ENCODE measurements at regions not wholly inside any gene's neighbourhood (a gene's known extent, or its start where the extent isn't known, plus 50 kb on each side); places are given as distances from the start of the nearest gene placed in this dataset.
"Not testable (repeated sequence)": the region's sequence is repeated elsewhere in the genome, so short reads cannot be mapped to it uniquely, and the experiment has no call there.

DNA sequence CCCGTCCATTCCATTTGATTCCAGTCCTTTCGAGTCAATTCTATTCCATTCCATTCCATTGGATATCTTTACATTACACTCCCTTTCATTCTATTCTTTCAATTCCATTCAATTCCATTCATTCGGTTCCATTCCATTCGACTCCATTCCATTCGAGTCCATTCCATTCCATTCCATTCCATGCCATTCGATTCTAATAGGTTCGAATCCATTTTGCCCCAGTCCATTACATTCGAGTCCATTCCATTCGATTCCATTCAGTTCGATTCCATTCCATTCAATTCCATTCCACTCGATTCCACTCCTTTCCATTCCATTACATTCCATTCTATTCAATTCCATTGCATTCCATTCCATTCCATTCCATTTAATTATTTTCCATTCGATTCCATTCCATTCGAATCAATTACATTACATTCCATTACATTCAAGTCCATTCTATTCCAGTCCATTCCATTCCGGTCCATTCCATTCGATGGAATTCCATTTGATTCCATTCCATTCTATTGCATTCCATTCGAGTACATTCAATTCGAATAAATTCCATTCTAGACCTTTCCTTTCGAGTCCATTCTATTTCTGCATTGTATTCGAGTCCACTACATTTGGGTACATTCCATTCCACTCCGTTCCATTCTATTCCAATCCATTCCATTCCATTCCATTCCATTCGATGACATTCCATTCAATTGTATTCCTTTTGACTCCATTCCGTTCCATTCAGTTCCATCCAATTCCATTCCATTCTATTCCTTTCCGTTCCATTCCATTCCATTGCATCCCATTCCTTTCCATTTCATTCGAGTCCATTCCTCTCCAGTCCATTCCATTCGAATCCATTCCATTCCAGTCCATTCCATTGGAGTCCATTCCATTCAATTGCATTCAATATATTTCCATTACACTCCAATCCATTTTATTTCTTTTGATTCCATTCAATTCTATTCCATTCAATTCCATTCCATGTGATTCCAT lies 2604.8 kb upstream of the TPTE start:
- no peaks in the 10 kb centered on the region for H3K27me3 ChIP-seq (ENCODE audit: control insufficient read depth in 1 of 2, insufficient read depth in 2 of 2, low read length in 2 of 2)
- no peak overlapping the region for H3K9ac ChIP-seq (ENCODE audit: low read length in 2 of 2)
- no peaks in the 10 kb centered on the region for H3K4me1 ChIP-seq (ENCODE audit: control insufficient read depth, insufficient read depth, low read length)
- H3K4me3 ChIP-seq (ENCODE audit: low read length in 2 of 2): peak overlapping the region in 1 of 2 donors; percentile 2
- peaks cover 16 to 18% of the 10 kb centered on the region in 2 donors for H3K9me3 ChIP-seq (ENCODE audit: control insufficient read depth in 2 of 2, low read length in 2 of 2)
- H3K27ac ChIP-seq (ENCODE audit: low read length): no peak overlapping the region
- no peaks in the 10 kb centered on the region for H3K36me3 ChIP-seq (ENCODE audit: control insufficient read depth in 2 of 2, insufficient read depth in 2 of 2, low read length in 2 of 2)

DNA sequence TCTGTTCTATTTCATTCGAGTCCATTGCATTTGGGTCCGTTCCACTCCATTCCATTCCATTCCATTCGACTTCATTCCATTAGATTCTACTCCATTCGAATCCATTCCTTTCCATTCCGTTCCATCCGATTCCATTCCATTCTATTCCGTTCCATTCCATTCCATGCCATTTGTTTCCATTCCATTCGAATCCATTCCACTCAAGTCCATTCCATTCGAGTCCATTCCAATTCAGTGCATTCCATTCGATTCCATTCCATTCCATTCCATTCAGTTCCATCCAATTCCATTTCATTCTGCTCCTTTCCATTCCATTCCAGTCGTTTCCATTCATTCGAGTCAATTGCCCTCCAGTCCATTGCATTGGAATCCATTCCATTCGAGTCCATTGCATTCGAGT lies 2603.7 kb upstream of the TPTE start:
- Histone ChIP-seq H3K9ac (ENCODE audit: low read length in 2 of 2) (no peak overlapping the region), H3K9me3 (ENCODE audit: control insufficient read depth in 2 of 2, low read length in 2 of 2) (peaks cover 16 to 18% of the 10 kb centered on the region in 2 donors), H3K4me3 (ENCODE audit: low read length in 2 of 2) (no peak overlapping the region), H3K4me1 (ENCODE audit: control insufficient read depth, insufficient read depth, low read length) (no peaks in the 10 kb centered on the region), H3K27me3 (ENCODE audit: control insufficient read depth in 1 of 2, insufficient read depth in 2 of 2, low read length in 2 of 2) (no peaks in the 10 kb centered on the region), H3K36me3 (ENCODE audit: control insufficient read depth in 2 of 2, insufficient read depth in 2 of 2, low read length in 2 of 2) (no peaks in the 10 kb centered on the region), H3K27ac (ENCODE audit: low read length) (no peak overlapping the region)

DNA sequence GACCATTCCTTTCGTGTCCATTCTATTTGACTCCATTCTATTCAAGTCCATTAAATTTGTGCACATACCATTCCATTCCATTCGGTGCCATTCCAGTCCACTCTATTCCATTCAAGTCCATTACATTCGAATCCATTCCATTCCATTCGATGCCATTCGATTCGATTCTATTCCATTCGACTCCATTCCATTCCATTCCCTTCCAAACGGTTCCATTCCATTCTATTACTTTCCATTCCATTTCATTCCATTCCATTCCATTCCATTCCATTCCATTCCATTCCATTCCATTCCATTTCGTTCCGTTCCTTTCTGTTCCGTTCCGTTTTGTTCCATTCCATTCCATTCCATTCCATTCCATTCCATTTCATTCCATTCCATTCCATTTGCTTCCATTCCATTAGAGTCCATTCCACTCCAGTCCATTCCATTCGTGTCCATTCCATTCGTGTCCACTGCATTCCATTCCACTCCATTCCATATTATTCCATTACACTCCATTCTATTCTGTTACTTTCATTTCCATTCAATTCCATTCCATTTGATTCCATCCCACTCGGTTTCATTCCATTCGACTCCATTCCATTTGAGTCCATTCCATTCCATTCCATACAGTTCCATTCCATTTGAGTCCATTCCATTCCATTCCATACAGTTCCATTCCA lies 2595.3 kb upstream of the TPTE start:
- peaks cover 15% of the 10 kb centered on the region in 2 donors for H3K9me3 ChIP-seq (ENCODE audit: control insufficient read depth in 2 of 2, low read length in 2 of 2)
- not testable (repeated sequence) for H3K36me3 ChIP-seq (ENCODE audit: control insufficient read depth in 2 of 2, insufficient read depth in 2 of 2, low read length in 2 of 2)

DNA sequence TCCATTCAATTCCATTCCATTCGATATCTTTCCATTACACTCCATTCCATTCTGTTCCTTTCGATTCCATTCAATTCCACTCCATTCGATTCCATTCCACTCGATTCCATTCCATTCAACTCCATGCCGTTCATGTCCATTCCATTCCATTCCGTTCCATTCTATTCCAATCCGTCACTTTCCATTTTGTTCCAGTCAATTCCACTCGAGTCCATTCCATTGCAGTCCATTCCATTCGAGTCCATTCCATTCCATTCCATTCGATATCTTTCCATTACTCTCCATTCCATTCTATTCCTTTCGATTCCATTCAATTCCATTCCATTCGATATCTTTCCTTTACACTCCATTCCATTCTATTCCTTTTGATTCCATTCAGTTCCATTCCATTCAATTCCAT lies 2592.9 kb upstream of the TPTE start:
- not testable (repeated sequence) for H3K4me1 ChIP-seq (ENCODE audit: control insufficient read depth, insufficient read depth, low read length); H3K27me3 ChIP-seq (ENCODE audit: control insufficient read depth in 1 of 2, insufficient read depth in 2 of 2, low read length in 2 of 2); H3K27ac ChIP-seq (ENCODE audit: low read length); H3K36me3 ChIP-seq (ENCODE audit: control insufficient read depth in 2 of 2, insufficient read depth in 2 of 2, low read length in 2 of 2); H3K4me3 ChIP-seq (ENCODE audit: low read length in 2 of 2); H3K9ac ChIP-seq (ENCODE audit: low read length in 2 of 2)
- peaks cover 10 to 16% of the 10 kb centered on the region in 2 donors for H3K9me3 ChIP-seq (ENCODE audit: control insufficient read depth in 2 of 2, low read length in 2 of 2)

More for the DNA sequence above, 2595.3 kb upstream of the TPTE start:
- H3K4me3 ChIP-seq (ENCODE audit: low read length in 2 of 2); H3K4me1 ChIP-seq (ENCODE audit: control insufficient read depth, insufficient read depth, low read length); H3K27me3 ChIP-seq (ENCODE audit: control insufficient read depth in 1 of 2, insufficient read depth in 2 of 2, low read length in 2 of 2); H3K9ac ChIP-seq (ENCODE audit: low read length in 2 of 2); H3K27ac ChIP-seq (ENCODE audit: low read length): not testable (repeated sequence)

DNA sequence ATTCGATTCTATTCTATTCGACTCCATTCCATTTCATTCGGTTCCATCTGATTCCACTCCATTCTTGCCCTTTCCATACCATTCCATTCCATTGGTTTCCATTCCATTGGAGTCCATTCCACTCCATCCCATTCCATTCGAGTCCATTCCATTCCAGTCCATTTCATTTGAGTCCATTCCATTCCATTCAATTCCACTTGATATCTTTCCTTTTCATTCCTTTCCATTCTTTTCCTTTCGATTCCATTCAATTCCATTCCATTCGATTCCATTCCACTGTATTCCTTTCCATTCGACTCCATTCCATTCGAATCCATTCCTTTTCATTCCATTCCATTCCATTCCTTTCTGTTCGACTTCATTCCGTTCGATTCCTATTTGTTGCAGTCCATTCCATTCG lies 2591.8 kb upstream of the TPTE start:
- H3K27me3 ChIP-seq (ENCODE audit: control insufficient read depth in 1 of 2, insufficient read depth in 2 of 2, low read length in 2 of 2); H3K36me3 ChIP-seq (ENCODE audit: control insufficient read depth in 2 of 2, insufficient read depth in 2 of 2, low read length in 2 of 2); H3K27ac ChIP-seq (ENCODE audit: low read length); H3K9ac ChIP-seq (ENCODE audit: low read length in 2 of 2); H3K4me3 ChIP-seq (ENCODE audit: low read length in 2 of 2); H3K4me1 ChIP-seq (ENCODE audit: control insufficient read depth, insufficient read depth, low read length): not testable (repeated sequence)
- peaks cover 2 to 20% of the 10 kb centered on the region in 2 donors for H3K9me3 ChIP-seq (ENCODE audit: control insufficient read depth in 2 of 2, low read length in 2 of 2)

DNA sequence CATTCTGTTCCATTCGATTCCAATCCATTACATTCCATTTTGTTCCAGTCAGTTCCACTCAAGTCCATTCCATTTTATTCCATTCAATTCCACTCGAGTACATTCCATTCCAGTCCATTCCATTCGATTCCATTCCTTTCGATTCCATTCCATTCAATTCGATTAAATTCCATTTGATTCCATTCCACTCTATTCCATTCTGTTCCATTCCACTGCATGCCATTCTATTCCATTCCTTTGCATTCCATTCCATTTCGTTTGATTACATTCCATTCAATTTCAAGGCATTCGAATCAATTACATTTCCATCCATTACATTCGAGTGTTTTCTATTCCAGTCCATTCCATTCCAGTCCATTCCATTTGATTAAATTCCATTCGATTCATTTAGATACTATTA lies 2590.9 kb upstream of the TPTE start:
- not testable (repeated sequence) for H3K4me3 ChIP-seq (ENCODE audit: low read length in 2 of 2); H3K27ac ChIP-seq (ENCODE audit: low read length); H3K36me3 ChIP-seq (ENCODE audit: control insufficient read depth in 2 of 2, insufficient read depth in 2 of 2, low read length in 2 of 2); H3K9ac ChIP-seq (ENCODE audit: low read length in 2 of 2); H3K27me3 ChIP-seq (ENCODE audit: control insufficient read depth in 1 of 2, insufficient read depth in 2 of 2, low read length in 2 of 2); H3K4me1 ChIP-seq (ENCODE audit: control insufficient read depth, insufficient read depth, low read length)
- H3K9me3 ChIP-seq (ENCODE audit: control insufficient read depth in 2 of 2, low read length in 2 of 2): peaks cover 0 to 17% of the 10 kb centered on the region in 2 donors

DNA sequence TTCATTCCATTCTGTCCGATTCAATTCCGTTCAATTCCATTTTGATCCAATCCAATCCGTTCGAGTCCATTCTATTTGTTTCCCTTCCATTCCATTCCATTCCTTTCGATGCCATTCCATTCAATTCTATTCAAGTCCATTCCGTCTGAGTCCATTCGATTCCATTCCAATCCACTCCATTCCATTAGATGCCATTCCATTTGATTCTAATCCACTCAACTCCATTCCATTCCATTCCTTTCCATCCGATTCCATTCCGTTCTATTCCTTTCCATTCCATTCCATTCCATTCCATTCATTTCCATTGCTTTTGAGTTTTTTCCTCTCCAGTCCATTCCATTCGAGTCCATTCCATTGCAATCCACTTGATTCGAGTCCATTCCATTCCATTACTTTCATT lies 2589.3 kb upstream of the TPTE start:
- H3K9ac ChIP-seq (ENCODE audit: low read length in 2 of 2); H3K36me3 ChIP-seq (ENCODE audit: control insufficient read depth in 2 of 2, insufficient read depth in 2 of 2, low read length in 2 of 2); H3K4me1 ChIP-seq (ENCODE audit: control insufficient read depth, insufficient read depth, low read length); H3K4me3 ChIP-seq (ENCODE audit: low read length in 2 of 2); H3K27me3 ChIP-seq (ENCODE audit: control insufficient read depth in 1 of 2, insufficient read depth in 2 of 2, low read length in 2 of 2); H3K27ac ChIP-seq (ENCODE audit: low read length): not testable (repeated sequence)
- H3K9me3 ChIP-seq (ENCODE audit: control insufficient read depth in 2 of 2, low read length in 2 of 2): peaks cover 3 to 13% of the 10 kb centered on the region in 2 donors

DNA sequence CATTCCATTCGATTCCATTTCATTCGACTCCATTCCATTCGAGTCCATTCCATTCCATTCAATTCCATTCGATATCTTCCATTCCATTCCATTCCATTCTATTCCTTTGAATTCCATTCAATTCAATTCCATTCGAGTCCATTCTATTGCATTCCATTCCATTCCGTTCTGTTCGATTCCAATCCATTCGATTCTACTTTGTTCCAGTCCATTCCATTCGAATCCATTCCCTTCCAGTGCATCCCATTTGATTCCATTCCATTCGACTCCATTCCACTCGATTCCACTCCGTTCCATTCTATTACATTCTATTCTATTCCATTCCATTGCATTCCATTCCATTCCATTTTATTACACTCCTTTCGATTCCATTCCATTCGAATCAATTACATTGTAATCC lies 2588.5 kb upstream of the TPTE start:
- H3K9me3 ChIP-seq (ENCODE audit: control insufficient read depth in 2 of 2, low read length in 2 of 2): peaks cover 3 to 13% of the 10 kb centered on the region in 2 donors
- not testable (repeated sequence) for H3K4me3 ChIP-seq (ENCODE audit: low read length in 2 of 2); H3K9ac ChIP-seq (ENCODE audit: low read length in 2 of 2); H3K27me3 ChIP-seq (ENCODE audit: control insufficient read depth in 1 of 2, insufficient read depth in 2 of 2, low read length in 2 of 2); H3K27ac ChIP-seq (ENCODE audit: low read length); H3K4me1 ChIP-seq (ENCODE audit: control insufficient read depth, insufficient read depth, low read length); H3K36me3 ChIP-seq (ENCODE audit: control insufficient read depth in 2 of 2, insufficient read depth in 2 of 2, low read length in 2 of 2)

DNA sequence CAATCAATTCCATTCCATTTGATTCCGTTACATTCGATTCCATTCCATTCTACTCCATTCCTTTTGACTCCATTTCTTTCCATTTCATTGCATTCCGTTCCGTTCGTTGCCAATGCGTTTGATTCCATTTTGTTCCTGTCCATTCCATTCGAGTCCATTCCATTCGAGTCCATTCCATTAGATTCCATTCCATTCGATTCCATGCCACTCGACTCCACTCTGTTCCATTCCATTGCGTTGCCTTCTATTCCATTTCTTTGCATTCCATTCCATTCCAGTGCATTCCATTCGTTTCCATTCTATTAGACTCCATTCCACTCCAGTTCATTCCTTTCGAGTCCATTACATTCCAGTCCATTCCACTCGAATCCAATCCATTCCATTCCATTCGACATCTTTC lies 2587.5 kb upstream of the TPTE start:
- Histone ChIP-seq H3K36me3 (ENCODE audit: control insufficient read depth in 2 of 2, insufficient read depth in 2 of 2, low read length in 2 of 2) (no peaks in the 10 kb centered on the region), H3K4me1 (ENCODE audit: control insufficient read depth, insufficient read depth, low read length) (no peaks in the 10 kb centered on the region), H3K27me3 (ENCODE audit: control insufficient read depth in 1 of 2, insufficient read depth in 2 of 2, low read length in 2 of 2) (no peaks in the 10 kb centered on the region), H3K9ac (ENCODE audit: low read length in 2 of 2) (no peak overlapping the region), H3K27ac (ENCODE audit: low read length) (no peak overlapping the region), H3K4me3 (ENCODE audit: low read length in 2 of 2) (no peak overlapping the region), H3K9me3 (ENCODE audit: control insufficient read depth in 2 of 2, low read length in 2 of 2) (peaks cover 9 to 19% of the 10 kb centered on the region in 2 donors)

DNA sequence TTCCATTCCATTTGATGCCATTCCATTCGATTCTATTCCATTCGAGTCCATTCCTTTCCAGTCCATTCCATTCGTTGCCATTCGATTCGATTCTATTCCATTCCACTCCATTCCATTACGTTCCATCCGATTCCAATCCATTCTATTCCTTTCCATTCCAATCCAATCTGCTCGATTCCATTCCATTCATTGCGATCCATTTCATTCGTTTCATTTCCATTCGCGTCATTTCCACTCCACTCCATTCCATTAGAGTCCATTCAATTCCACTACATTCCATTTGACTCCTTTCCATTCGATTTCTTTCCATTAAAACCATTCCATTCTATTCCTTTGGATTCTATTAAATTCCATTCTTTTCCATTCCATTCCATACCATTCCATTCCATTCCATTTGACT lies 2584.1 kb upstream of the TPTE start:
- peaks cover 14 to 26% of the 10 kb centered on the region in 2 donors for H3K9me3 ChIP-seq (ENCODE audit: control insufficient read depth in 2 of 2, low read length in 2 of 2)
- H3K27ac ChIP-seq (ENCODE audit: low read length); H3K9ac ChIP-seq (ENCODE audit: low read length in 2 of 2); H3K4me1 ChIP-seq (ENCODE audit: control insufficient read depth, insufficient read depth, low read length); H3K36me3 ChIP-seq (ENCODE audit: control insufficient read depth in 2 of 2, insufficient read depth in 2 of 2, low read length in 2 of 2); H3K4me3 ChIP-seq (ENCODE audit: low read length in 2 of 2); H3K27me3 ChIP-seq (ENCODE audit: control insufficient read depth in 1 of 2, insufficient read depth in 2 of 2, low read length in 2 of 2): not testable (repeated sequence)

DNA sequence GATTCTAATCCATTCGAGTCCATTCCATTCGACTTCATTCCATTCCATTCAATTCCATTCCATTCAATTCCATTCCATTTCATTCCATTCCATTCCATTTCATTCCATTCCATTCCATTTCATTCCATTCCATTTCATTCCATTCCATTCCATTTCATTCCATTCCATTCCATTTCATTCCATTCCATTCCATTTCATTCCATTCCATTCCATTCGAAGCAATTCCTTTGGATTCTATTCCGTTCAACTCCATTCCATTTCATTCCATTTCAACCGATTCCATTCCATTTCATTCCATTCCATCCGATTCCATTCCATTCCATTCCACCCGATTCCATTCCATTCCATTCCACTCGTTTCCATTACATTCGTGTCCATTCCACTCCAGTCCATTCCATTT lies 2583.2 kb upstream of the TPTE start:
- not testable (repeated sequence) for H3K27ac ChIP-seq (ENCODE audit: low read length); H3K4me3 ChIP-seq (ENCODE audit: low read length in 2 of 2); H3K36me3 ChIP-seq (ENCODE audit: control insufficient read depth in 2 of 2, insufficient read depth in 2 of 2, low read length in 2 of 2); H3K4me1 ChIP-seq (ENCODE audit: control insufficient read depth, insufficient read depth, low read length); H3K9ac ChIP-seq (ENCODE audit: low read length in 2 of 2); H3K27me3 ChIP-seq (ENCODE audit: control insufficient read depth in 1 of 2, insufficient read depth in 2 of 2, low read length in 2 of 2)
- peaks cover 20 to 34% of the 10 kb centered on the region in 2 donors for H3K9me3 ChIP-seq (ENCODE audit: control insufficient read depth in 2 of 2, low read length in 2 of 2)
